GM18511 (cell line): ENCODE measurements at regions not wholly inside any gene's neighbourhood (a gene's known extent, or its start where the extent isn't known, plus 50 kb on each side); places are given as distances from the start of the nearest gene placed in this dataset.
"Not testable (repeated sequence)": the region's sequence is repeated elsewhere in the genome, so short reads cannot be mapped to it uniquely, and the experiment has no call there.

Experiments
- ATAC-seq: cut with Tn5 transposase; IDR thresholded peaks from one replicate; pipeline ENCODE4 v1.9.1; 2021; ENCODE audit warnings: mild to moderate bottlenecking, moderate library complexity; ENCODE audit not compliant: unreplicated experiment

GRCh38 chr3:178198329-178198728 is 337.9 kb upstream of the KCNMB2 start:
- ATAC-seq: no peak

- ATAC-seq: no peak
Observed at GRCh38 chr3:178200316-178200715, 335.9 kb upstream of the KCNMB2 start.

- no peak for ATAC-seq
Observed at GRCh38 chr3:178201714-178202113, 334.5 kb upstream of the KCNMB2 start.

- ATAC-seq: no peak
Observed at GRCh38 chr3:178202194-178202593, 334.0 kb upstream of the KCNMB2 start.

- ATAC-seq: no peak
Observed at GRCh38 chr3:178203165-178203564, 333.1 kb upstream of the KCNMB2 start.

GRCh38 chr3:178203650-178204049 is 332.6 kb upstream of the KCNMB2 start:
- ATAC-seq: no peak

GRCh38 chr3:178205740-178206139 is 330.5 kb upstream of the KCNMB2 start:
- no peak for ATAC-seq

- no peak for ATAC-seq
Observed at GRCh38 chr3:178206521-178206920, 329.7 kb upstream of the KCNMB2 start.

- not testable (repeated sequence) for ATAC-seq
Observed at GRCh38 chr3:178207161-178207560, 329.1 kb upstream of the KCNMB2 start.

GRCh38 chr3:178207627-178208026 is 328.6 kb upstream of the KCNMB2 start:
- not testable (repeated sequence) for ATAC-seq

GRCh38 chr3:178209116-178209515 is 327.1 kb upstream of the KCNMB2 start:
- ATAC-seq: not testable (repeated sequence)

GRCh38 chr3:178209618-178210017 is 326.6 kb upstream of the KCNMB2 start:
- ATAC-seq: not testable (repeated sequence)

- not testable (repeated sequence) for ATAC-seq
Observed at GRCh38 chr3:178211086-178211485, 325.1 kb upstream of the KCNMB2 start.

- ATAC-seq: no peak
Observed at GRCh38 chr3:178217479-178217878, 318.8 kb upstream of the KCNMB2 start.

GRCh38 chr3:178218231-178218630 is 318.0 kb upstream of the KCNMB2 start:
- ATAC-seq: no peak

GRCh38 chr3:178219661-178220060 is 316.6 kb upstream of the KCNMB2 start:
- not testable (repeated sequence) for ATAC-seq

GRCh38 chr3:178223876-178224275 is 312.4 kb upstream of the KCNMB2 start:
- ATAC-seq: no peak

GRCh38 chr3:178226094-178226493 is 310.1 kb upstream of the KCNMB2 start:
- ATAC-seq: no peak

- no peak for ATAC-seq
Observed at GRCh38 chr3:178231645-178232044, 304.6 kb upstream of the KCNMB2 start.

- no peak for ATAC-seq
Observed at GRCh38 chr3:178233371-178234071, 302.7 kb upstream of the KCNMB2 start.

GRCh38 chr3:178236555-178237277 is 299.5 kb upstream of the KCNMB2 start:
- no peak for ATAC-seq

- no peak for ATAC-seq
Observed at GRCh38 chr3:178238179-178238578, 298.1 kb upstream of the KCNMB2 start.
